Activated CD4-positive, alpha-beta T cell treated with anti-CD3 and anti-CD28 coated beads for 24 hours (primary cell): ENCODE measurements at regions not wholly inside any gene's neighbourhood (a gene's known extent, or its start where the extent isn't known, plus 50 kb on each side); places are given as distances from the start of the nearest gene placed in this dataset.

ENCODE experiments used
- DNase-seq, 2 donors: peaks; one replicate each; pipeline ENCODE4 v3.0.0-alpha.2; 2020; ENCODE audit warnings: low read depth in 2 of 2

GRCh38 chr12:45669792-45670191 lies 59.7 kb upstream of the ARID2 start:
- DNase-seq = no peak

- no peak for DNase-seq
These were observed 59.0 kb upstream of the ARID2 start for GRCh38 chr12:45670346-45671065.

DNA sequence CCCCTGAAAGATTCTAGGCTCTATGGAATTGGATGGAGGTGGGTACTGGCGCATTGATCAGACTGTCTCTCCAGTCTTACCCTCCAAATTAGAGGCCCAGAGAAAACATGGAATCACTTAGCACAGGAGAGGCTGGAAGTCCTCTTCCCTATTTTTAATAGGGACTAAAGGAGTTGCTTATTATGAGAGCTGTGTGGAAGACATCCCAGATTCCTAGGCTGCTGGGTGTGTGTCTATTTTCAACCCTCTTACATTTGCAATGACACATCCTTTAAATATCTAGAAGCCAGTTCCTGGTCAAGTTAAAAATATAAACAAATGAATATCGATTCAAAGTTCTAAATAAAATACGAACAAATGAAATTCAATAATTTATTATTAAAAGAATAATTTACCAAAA lies 58.3 kb upstream of the ARID2 start:
- DNase-seq = no peak

GRCh38 chr12:45674181-45674977 lies 55.1 kb upstream of the ARID2 start:
- no peak for DNase-seq

DNA sequence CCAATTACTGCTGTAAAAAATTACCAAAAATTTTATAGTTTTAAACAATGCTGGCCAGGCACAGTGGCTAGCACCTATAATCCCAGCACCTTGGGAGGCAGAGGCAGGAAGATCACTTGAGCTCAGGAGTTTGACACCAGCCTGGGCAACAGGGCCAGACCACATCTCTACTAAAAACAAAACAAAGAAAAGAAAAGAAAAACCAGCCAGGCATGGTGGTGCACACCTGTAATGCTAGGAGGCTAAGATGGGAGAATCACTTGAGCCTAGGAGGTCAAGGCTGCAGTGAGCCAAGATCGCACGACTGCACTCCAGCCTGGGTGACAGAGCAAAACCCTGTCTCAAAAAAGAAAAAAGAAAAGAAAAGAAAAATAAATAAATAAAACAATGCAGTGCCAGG lies 54.0 kb upstream of the ARID2 start:
- no peak for DNase-seq
